ENCODE measurements at regions not wholly inside any gene's neighbourhood (a gene's known extent, or its start where the extent isn't known, plus 50 kb on each side); places are given as distances from the start of the nearest gene placed in this dataset.

- TF ChIP-seq POLR2AphosphoS5 (IDR thresholded peaks at IDR 0.05; ENCODE audit: low read depth, low read length) = no peak
- TF ChIP-seq POU5F1 (IDR thresholded peaks at IDR 0.05; ENCODE audit: low read depth, low read length) = no peak
- no peak for TF ChIP-seq CBX8 (IDR thresholded peaks at IDR 0.05; ENCODE audit: borderline replicate concordance, low read depth, low read length)
- no peak for TF ChIP-seq NRF1 (IDR thresholded peaks at IDR 0.05; ENCODE audit: low read depth, low read length)
Observed at GRCh38 chr2:61679096-61679495, 140.9 kb upstream of the XPO1 start (continued).

Measured in H1 (cell line).